Stimulated activated naive CD8-positive, alpha-beta T cell treated with anti-CD3 and anti-CD28 coated beads, Interleukin-15, amount 100 ng/mL, for 72 hours (primary cell): ENCODE measurements at regions not wholly inside any gene's neighbourhood (a gene's known extent, or its start where the extent isn't known, plus 50 kb on each side); places are given as distances from the start of the nearest gene placed in this dataset.
A peak's percentile ranks its signal among the peaks of the same experiment; 100 is the strongest.

Experiments
- ATAC-seq: fragments of 150-1000 bp; cut with Tn5 transposase; 2 replicates; pipeline ENCODE4 v1.10.0; 2021; ENCODE audit warnings: mild to moderate bottlenecking, moderate library complexity
- DNase-seq, 2 donors: peaks; one replicate each; pipeline ENCODE4 v3.0.0; 2021 to 2022
- H3K27ac Mint-ChIP-seq, 2 donors: one replicate each; pipeline ENCODE4 v1.8.0; 2022; ENCODE audit warnings: mild to moderate bottlenecking in 2 of 2, mixed read lengths in 2 of 2, moderate library complexity in 2 of 2
- H3K27me3 Mint-ChIP-seq: one replicate; pipeline ENCODE4 v1.8.0; 2022; ENCODE audit warnings: mixed read lengths
- H3K4me1 Mint-ChIP-seq: one replicate; pipeline ENCODE4 v1.8.0; 2022; ENCODE audit warnings: mild to moderate bottlenecking, mixed read lengths
- H3K4me3 Mint-ChIP-seq, 2 donors: one replicate each; pipeline ENCODE4 v1.8.0; 2022; ENCODE audit warnings: mild to moderate bottlenecking in 2 of 2, mixed read lengths in 2 of 2, moderate library complexity in 1 of 2
- H3K9me3 Mint-ChIP-seq, 2 donors: one replicate each; pipeline ENCODE4 v1.8.0; 2022; ENCODE audit warnings: mixed read lengths in 2 of 2

- no peak for ATAC-seq
- Mint-ChIP-seq H3K9me3 (peaks cover 12 to 23% of the 10 kb centered on the region in 2 donors), H3K4me3 (no peak overlapping the region), H3K4me1 (no peaks in the 10 kb centered on the region), H3K27ac (no peak overlapping the region), H3K27me3 (no peaks in the 10 kb centered on the region)
- no peak for DNase-seq
These were observed 374.7 kb downstream of the KLF5 start for GRCh38 chr13:73433458-73433857.

- peaks cover 7% of the 10 kb centered on the region for H3K27me3 Mint-ChIP-seq
- peaks cover 1 to 14% of the 10 kb centered on the region in 2 donors for H3K9me3 Mint-ChIP-seq
- H3K4me1 Mint-ChIP-seq, result no peaks in the 10 kb centered on the region
- no peak for ATAC-seq
- no peak overlapping the region for H3K4me3 Mint-ChIP-seq
- no peak for DNase-seq
- no peak overlapping the region for H3K27ac Mint-ChIP-seq
These were observed 370.9 kb downstream of the KLF5 start for GRCh38 chr13:73429701-73430100.

GRCh38 chr13:73428706-73429105, 369.9 kb downstream of the KLF5 start:
- H3K9me3 Mint-ChIP-seq, result peaks cover 0 to 14% of the 10 kb centered on the region in 2 donors

GRCh38 chr13:73428137-73428536, 369.3 kb downstream of the KLF5 start:
- Mint-ChIP-seq H3K4me3 (no peak overlapping the region), H3K27me3 (peaks cover 7% of the 10 kb centered on the region), H3K27ac (no peak overlapping the region), H3K9me3 (peaks cover 0 to 14% of the 10 kb centered on the region in 2 donors), H3K4me1 (no peaks in the 10 kb centered on the region)
- DNase-seq (no peak), ATAC-seq (no peak)

More at GRCh38 chr13:73428706-73429105, 369.9 kb downstream of the KLF5 start:
- Mint-ChIP-seq H3K4me3 (no peak overlapping the region), H3K27me3 (peaks cover 7% of the 10 kb centered on the region), H3K27ac (no peak overlapping the region), H3K4me1 (no peaks in the 10 kb centered on the region)
- DNase-seq (no peak), ATAC-seq (no peak)

GRCh38 chr13:73422973-73423372, 364.2 kb downstream of the KLF5 start:
- no peak for DNase-seq
- no peak for ATAC-seq
- peaks cover 0 to 4% of the 10 kb centered on the region in 2 donors for H3K9me3 Mint-ChIP-seq
- no peak overlapping the region for H3K4me3 Mint-ChIP-seq
- H3K27ac Mint-ChIP-seq, result no peak overlapping the region
- peaks cover 7% of the 10 kb centered on the region for H3K27me3 Mint-ChIP-seq
- H3K4me1 Mint-ChIP-seq, result no peaks in the 10 kb centered on the region

GRCh38 chr13:73421310-73421912, 362.6 kb downstream of the KLF5 start:
- Mint-ChIP-seq H3K4me1 (no peaks in the 10 kb centered on the region), H3K4me3 (no peak overlapping the region), H3K27ac (peak overlapping the region in 1 of 2 donors; percentile 67), H3K9me3 (peaks cover 0 to 4% of the 10 kb centered on the region in 2 donors), H3K27me3 (peaks cover 7% of the 10 kb centered on the region)
- DNase-seq (peak; percentile 9 to 35), ATAC-seq (peak; percentile 91)

- H3K4me3 Mint-ChIP-seq, result no peak overlapping the region
- no peaks in the 10 kb centered on the region for H3K27me3 Mint-ChIP-seq
- H3K9me3 Mint-ChIP-seq, result no peaks in the 10 kb centered on the region
- DNase-seq, result no peak
- H3K27ac Mint-ChIP-seq, result peak overlapping the region in 1 of 2 donors; percentile 42
- ATAC-seq, result no peak
- H3K4me1 Mint-ChIP-seq, result no peaks in the 10 kb centered on the region
These were observed 360.4 kb downstream of the KLF5 start for GRCh38 chr13:73419186-73419585.

GRCh38 chr13:73417012-73417615, 358.3 kb downstream of the KLF5 start:
- ATAC-seq, result no peak
- H3K27me3 Mint-ChIP-seq, result no peaks in the 10 kb centered on the region
- DNase-seq, result no peak
- H3K9me3 Mint-ChIP-seq, result no peaks in the 10 kb centered on the region
- H3K4me1 Mint-ChIP-seq, result no peaks in the 10 kb centered on the region
- H3K4me3 Mint-ChIP-seq, result no peak overlapping the region
- no peak overlapping the region for H3K27ac Mint-ChIP-seq

GRCh38 chr13:73416093-73416492, 357.3 kb downstream of the KLF5 start:
- ATAC-seq (no peak), DNase-seq (no peak)
- Mint-ChIP-seq H3K4me3 (no peak overlapping the region), H3K9me3 (no peaks in the 10 kb centered on the region), H3K27me3 (no peaks in the 10 kb centered on the region), H3K27ac (peak overlapping the region in 1 of 2 donors; percentile 47), H3K4me1 (no peaks in the 10 kb centered on the region)

GRCh38 chr13:73413656-73414055, 354.9 kb downstream of the KLF5 start:
- Mint-ChIP-seq H3K27ac (no peak overlapping the region), H3K9me3 (peaks cover 6 to 9% of the 10 kb centered on the region in 2 donors)

GRCh38 chr13:73412933-73413332, 354.1 kb downstream of the KLF5 start:
- no peak overlapping the region for H3K4me3 Mint-ChIP-seq
- H3K9me3 Mint-ChIP-seq, result peaks cover 6 to 9% of the 10 kb centered on the region in 2 donors
- DNase-seq (no peak), ATAC-seq (no peak)
- no peaks in the 10 kb centered on the region for H3K27me3 Mint-ChIP-seq
- no peaks in the 10 kb centered on the region for H3K4me1 Mint-ChIP-seq
- no peak overlapping the region for H3K27ac Mint-ChIP-seq

More at GRCh38 chr13:73413656-73414055, 354.9 kb downstream of the KLF5 start:
- Mint-ChIP-seq H3K4me1 (no peaks in the 10 kb centered on the region), H3K4me3 (no peak overlapping the region), H3K27me3 (no peaks in the 10 kb centered on the region)
- DNase-seq (no peak), ATAC-seq (no peak)

GRCh38 chr13:73411067-73411809, 352.4 kb downstream of the KLF5 start:
- Mint-ChIP-seq H3K4me1 (no peaks in the 10 kb centered on the region), H3K27ac (no peak overlapping the region), H3K4me3 (no peak overlapping the region), H3K27me3 (no peaks in the 10 kb centered on the region), H3K9me3 (peaks cover 6 to 9% of the 10 kb centered on the region in 2 donors)
- ATAC-seq (no peak), DNase-seq (no peak)

GRCh38 chr13:73406454-73406853, 347.6 kb downstream of the KLF5 start:
- H3K4me1 Mint-ChIP-seq, result no peaks in the 10 kb centered on the region

GRCh38 chr13:73404581-73404980, 345.8 kb downstream of the KLF5 start:
- no peak for DNase-seq
- no peak overlapping the region for H3K27ac Mint-ChIP-seq
- no peaks in the 10 kb centered on the region for H3K27me3 Mint-ChIP-seq
- H3K4me3 Mint-ChIP-seq, result no peak overlapping the region
- peaks cover under 1 to 3% of the 10 kb centered on the region in 2 donors for H3K9me3 Mint-ChIP-seq
- no peak for ATAC-seq
- H3K4me1 Mint-ChIP-seq, result no peaks in the 10 kb centered on the region

More at GRCh38 chr13:73406454-73406853, 347.6 kb downstream of the KLF5 start:
- Mint-ChIP-seq H3K9me3 (peaks cover 6 to 9% of the 10 kb centered on the region in 2 donors), H3K4me3 (no peak overlapping the region), H3K27ac (no peak overlapping the region), H3K27me3 (no peaks in the 10 kb centered on the region)
- ATAC-seq (no peak), DNase-seq (no peak)

GRCh38 chr13:73403355-73404120, 344.7 kb downstream of the KLF5 start:
- no peak for ATAC-seq
- H3K27me3 Mint-ChIP-seq, result no peaks in the 10 kb centered on the region
- no peak overlapping the region for H3K4me3 Mint-ChIP-seq
- DNase-seq, result no peak
- H3K27ac Mint-ChIP-seq, result no peak overlapping the region
- no peaks in the 10 kb centered on the region for H3K4me1 Mint-ChIP-seq
- H3K9me3 Mint-ChIP-seq, result no peaks in the 10 kb centered on the region
